WTC11 (cell line): ENCODE measurements at regions not wholly inside any gene's neighbourhood (a gene's known extent, or its start where the extent isn't known, plus 50 kb on each side); places are given as distances from the start of the nearest gene placed in this dataset.

Experiments used
- ATAC-seq: fragments of 200-7000 bp; cut with Tn5 transposase; 2 replicates; pipeline ENCODE4 v1.10.0; 2021; ENCODE audit warnings: mild to moderate bottlenecking, moderate library complexity
- CTCF ChIA-PET: fragments of 300-600 bp; sonication (Branson Sonifier 250); formaldehyde crosslinking; loops from one replicate; lab custom pipeline; 2021; ENCODE audit warnings: antibody characterized with exemption; lab: Charles Lee
- POLR2A ChIA-PET: fragments of 350-600 bp; sonication (Branson Sonifier 250); formaldehyde crosslinking; loops from one replicate; lab custom pipeline; 2021; ENCODE audit warnings: antibody characterized with exemption; lab: Charles Lee
- DNase-seq: peaks from one replicate; pipeline ENCODE4 v3.0.0; 2021; ENCODE audit warnings: low spot score
- H3K27ac Mint-ChIP-seq: 2 replicates; pipeline ENCODE4 v1.8.0; 2021; ENCODE audit warnings: mixed read lengths
- H3K27me3 Mint-ChIP-seq: 2 replicates; pipeline ENCODE4 v1.8.0; 2021; ENCODE audit warnings: low read depth, mild to moderate bottlenecking, moderate library complexity, mixed read lengths
- H3K36me3 Mint-ChIP-seq: 2 replicates; pipeline ENCODE4 v1.8.0; 2021; ENCODE audit warnings: mixed read lengths
- H3K4me1 Mint-ChIP-seq: 2 replicates; pipeline ENCODE4 v1.8.0; 2022; ENCODE audit warnings: mixed read lengths
- H3K4me3 Mint-ChIP-seq: 2 replicates; pipeline ENCODE4 v1.8.0; 2021; ENCODE audit warnings: mild to moderate bottlenecking, moderate library complexity, mixed read lengths
- H3K9me3 Mint-ChIP-seq: 2 replicates; pipeline ENCODE4 v1.8.0; 2021; ENCODE audit warnings: mixed read lengths
- CREB1 ChIP-seq: sonication (generic); formaldehyde crosslinking; IDR thresholded peaks from 2 replicates; pipeline ENCODE4 v1.8.0; 2023; ENCODE audit warnings: mild to moderate bottlenecking, missing genetic modification reagents
- E2F5 ChIP-seq: sonication (generic); formaldehyde crosslinking; IDR thresholded peaks from 2 replicates; pipeline ENCODE4 v1.8.1; 2022; ENCODE audit warnings: mild to moderate bottlenecking, moderate library complexity, missing genetic modification reagents
- IRF1 ChIP-seq: sonication (generic); formaldehyde crosslinking; IDR thresholded peaks from 2 replicates; pipeline ENCODE4 v1.8.0; 2023; ENCODE audit warnings: missing genetic modification reagents
- JUN ChIP-seq: sonication (generic); formaldehyde crosslinking; IDR thresholded peaks from 2 replicates; pipeline ENCODE4 v1.8.0; 2023; ENCODE audit warnings: mild to moderate bottlenecking, missing genetic modification reagents
- MLX ChIP-seq: sonication (generic); formaldehyde crosslinking; IDR thresholded peaks from 2 replicates; pipeline ENCODE4 v1.8.1; 2023; ENCODE audit warnings: mild to moderate bottlenecking, missing genetic modification reagents, moderate library complexity
- NFATC4 ChIP-seq: fragments of 250-450 bp; sonication (Bioruptor Pico); IDR thresholded peaks from 2 replicates; pipeline ENCODE4 v1.9.0; 2021; ENCODE audit warnings: mild to moderate bottlenecking
- NFYB ChIP-seq: sonication (generic); formaldehyde crosslinking; conservative IDR thresholded peaks from 2 replicates; pipeline ENCODE4 v1.8.0; 2022; ENCODE audit warnings: low read depth, missing genetic modification reagents
- RORB ChIP-seq: fragments of 250-450 bp; sonication (Bioruptor Pico); IDR thresholded peaks from 2 replicates; pipeline ENCODE4 v1.9.0; 2021; ENCODE audit warnings: mild to moderate bottlenecking
- TCF7 ChIP-seq: sonication (generic); formaldehyde crosslinking; IDR thresholded peaks from 2 replicates; pipeline ENCODE4 v1.8.0; 2022; ENCODE audit warnings: mild to moderate bottlenecking, low read depth, missing genetic modification reagents, moderate library complexity
- TP53 ChIP-seq: sonication (generic); formaldehyde crosslinking; IDR thresholded peaks from 2 replicates; pipeline ENCODE4 v1.8.1; 2023; ENCODE audit warnings: mild to moderate bottlenecking, missing genetic modification reagents
- ZNF232 ChIP-seq: sonication (generic); formaldehyde crosslinking; IDR thresholded peaks from 2 replicates; pipeline ENCODE4 v1.8.0; 2022; ENCODE audit warnings: mild to moderate bottlenecking, missing genetic modification reagents
- ZNF396 ChIP-seq: fragments of 250-450 bp; sonication (Bioruptor Pico); IDR thresholded peaks from 2 replicates; pipeline ENCODE4 v1.8.0; 2021; ENCODE audit warnings: mild to moderate bottlenecking, moderate library complexity, borderline replicate concordance
- ZNF423 ChIP-seq: fragments of 250-450 bp; sonication (Bioruptor Pico); IDR thresholded peaks from 2 replicates; pipeline ENCODE4 v2.1.2; 2022; ENCODE audit warnings: mild to moderate bottlenecking, moderate library complexity
- ZNF425 ChIP-seq: fragments of 250-450 bp; sonication (Bioruptor Pico); conservative IDR thresholded peaks from 2 replicates; pipeline ENCODE4 v1.9.0; 2021; ENCODE audit warnings: mild to moderate bottlenecking
- TF ChIP-seq, protein P1 (sequence below): sonication (generic); formaldehyde crosslinking; IDR thresholded peaks from 2 replicates; pipeline ENCODE4 v1.8.0; 2023; ENCODE audit warnings: missing genetic modification reagents, mild to moderate bottlenecking, borderline replicate concordance
- TF ChIP-seq, protein P2 (sequence below): fragments of 250-450 bp; sonication (Bioruptor Pico); IDR thresholded peaks from 2 replicates; pipeline ENCODE4 v1.9.0; 2021; ENCODE audit warnings: mild to moderate bottlenecking
- TF ChIP-seq, protein P3 (sequence below): fragments of 250-450 bp; sonication (Bioruptor Pico); IDR thresholded peaks from 2 replicates; pipeline ENCODE4 v1.8.0; 2021; ENCODE audit warnings: mild to moderate bottlenecking
- TF ChIP-seq, protein P4 (sequence below): fragments of 250-450 bp; sonication (Bioruptor Pico); IDR thresholded peaks from 2 replicates; pipeline ENCODE4 v2.1.2; 2022; ENCODE audit warnings: mild to moderate bottlenecking, moderate library complexity
- TF ChIP-seq, protein P5 (sequence below): sonication (generic); formaldehyde crosslinking; IDR thresholded peaks from 2 replicates; pipeline ENCODE4 v1.8.1; 2022; ENCODE audit warnings: low read depth, mild to moderate bottlenecking, moderate library complexity, missing genetic modification reagents, borderline replicate concordance

- TF ChIP-seq E2F5 (CRISPR knock-in tag), result no peak
Measured at GRCh38 chr16:55118701-55119260, 188.1 kb downstream of the IRX5 start (continued).

GRCh38 chr16:55120408-55120807, 189.7 kb downstream of the IRX5 start:
- CTCF ChIA-PET, result interaction anchor here (0.6 to 2.8 kb wide), 5 partner anchors 86 to 251 kb away, joined by 3 to 16 read pairs (median 3); no protein-coding TSS in a partner anchor
- Mint-ChIP-seq H3K27ac (no peak overlapping the region), H3K9me3 (no peaks in the 10 kb centered on the region)

More at GRCh38 chr16:55120408-55120807, 189.7 kb downstream of the IRX5 start:
- Mint-ChIP-seq H3K4me1 (no peaks in the 10 kb centered on the region), H3K36me3 (no peaks in the 10 kb centered on the region), H3K4me3 (no peak overlapping the region), H3K27me3 (no peaks in the 10 kb centered on the region)
- ATAC-seq, result peak; percentile 51
- TF ChIP-seq ZNF423 (CRISPR knock-in tag) (no peak), NFYB (CRISPR knock-in tag) (no peak), NFATC4 (CRISPR knock-in tag) (no peak), CREB1 (CRISPR knock-in tag) (no peak), TCF7 (CRISPR knock-in tag) (no peak), ZNF396 (CRISPR knock-in tag) (no peak), IRF1 (no peak), ZNF232 (no peak), RORB (CRISPR knock-in tag) (no peak), MLX (CRISPR knock-in tag) (no peak), ZNF425 (CRISPR knock-in tag) (no peak), TP53 (CRISPR knock-in tag) (no peak), JUN (CRISPR knock-in tag) (no peak)
- TF ChIP-seq, protein P1, sequence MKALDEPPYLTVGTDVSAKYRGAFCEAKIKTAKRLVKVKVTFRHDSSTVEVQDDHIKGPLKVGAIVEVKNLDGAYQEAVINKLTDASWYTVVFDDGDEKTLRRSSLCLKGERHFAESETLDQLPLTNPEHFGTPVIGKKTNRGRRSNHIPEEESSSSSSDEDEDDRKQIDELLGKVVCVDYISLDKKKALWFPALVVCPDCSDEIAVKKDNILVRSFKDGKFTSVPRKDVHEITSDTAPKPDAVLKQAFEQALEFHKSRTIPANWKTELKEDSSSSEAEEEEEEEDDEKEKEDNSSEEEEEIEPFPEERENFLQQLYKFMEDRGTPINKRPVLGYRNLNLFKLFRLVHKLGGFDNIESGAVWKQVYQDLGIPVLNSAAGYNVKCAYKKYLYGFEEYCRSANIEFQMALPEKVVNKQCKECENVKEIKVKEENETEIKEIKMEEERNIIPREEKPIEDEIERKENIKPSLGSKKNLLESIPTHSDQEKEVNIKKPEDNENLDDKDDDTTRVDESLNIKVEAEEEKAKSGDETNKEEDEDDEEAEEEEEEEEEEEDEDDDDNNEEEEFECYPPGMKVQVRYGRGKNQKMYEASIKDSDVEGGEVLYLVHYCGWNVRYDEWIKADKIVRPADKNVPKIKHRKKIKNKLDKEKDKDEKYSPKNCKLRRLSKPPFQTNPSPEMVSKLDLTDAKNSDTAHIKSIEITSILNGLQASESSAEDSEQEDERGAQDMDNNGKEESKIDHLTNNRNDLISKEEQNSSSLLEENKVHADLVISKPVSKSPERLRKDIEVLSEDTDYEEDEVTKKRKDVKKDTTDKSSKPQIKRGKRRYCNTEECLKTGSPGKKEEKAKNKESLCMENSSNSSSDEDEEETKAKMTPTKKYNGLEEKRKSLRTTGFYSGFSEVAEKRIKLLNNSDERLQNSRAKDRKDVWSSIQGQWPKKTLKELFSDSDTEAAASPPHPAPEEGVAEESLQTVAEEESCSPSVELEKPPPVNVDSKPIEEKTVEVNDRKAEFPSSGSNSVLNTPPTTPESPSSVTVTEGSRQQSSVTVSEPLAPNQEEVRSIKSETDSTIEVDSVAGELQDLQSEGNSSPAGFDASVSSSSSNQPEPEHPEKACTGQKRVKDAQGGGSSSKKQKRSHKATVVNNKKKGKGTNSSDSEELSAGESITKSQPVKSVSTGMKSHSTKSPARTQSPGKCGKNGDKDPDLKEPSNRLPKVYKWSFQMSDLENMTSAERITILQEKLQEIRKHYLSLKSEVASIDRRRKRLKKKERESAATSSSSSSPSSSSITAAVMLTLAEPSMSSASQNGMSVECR (CRISPR knock-in tag), result no peak
- TF ChIP-seq, protein P2, sequence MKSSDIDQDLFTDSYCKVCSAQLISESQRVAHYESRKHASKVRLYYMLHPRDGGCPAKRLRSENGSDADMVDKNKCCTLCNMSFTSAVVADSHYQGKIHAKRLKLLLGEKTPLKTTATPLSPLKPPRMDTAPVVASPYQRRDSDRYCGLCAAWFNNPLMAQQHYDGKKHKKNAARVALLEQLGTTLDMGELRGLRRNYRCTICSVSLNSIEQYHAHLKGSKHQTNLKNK (CRISPR knock-in tag), result no peak
- TF ChIP-seq, protein P3, sequence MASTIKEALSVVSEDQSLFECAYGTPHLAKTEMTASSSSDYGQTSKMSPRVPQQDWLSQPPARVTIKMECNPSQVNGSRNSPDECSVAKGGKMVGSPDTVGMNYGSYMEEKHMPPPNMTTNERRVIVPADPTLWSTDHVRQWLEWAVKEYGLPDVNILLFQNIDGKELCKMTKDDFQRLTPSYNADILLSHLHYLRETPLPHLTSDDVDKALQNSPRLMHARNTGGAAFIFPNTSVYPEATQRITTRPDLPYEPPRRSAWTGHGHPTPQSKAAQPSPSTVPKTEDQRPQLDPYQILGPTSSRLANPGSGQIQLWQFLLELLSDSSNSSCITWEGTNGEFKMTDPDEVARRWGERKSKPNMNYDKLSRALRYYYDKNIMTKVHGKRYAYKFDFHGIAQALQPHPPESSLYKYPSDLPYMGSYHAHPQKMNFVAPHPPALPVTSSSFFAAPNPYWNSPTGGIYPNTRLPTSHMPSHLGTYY, result no peak
- TF ChIP-seq, protein P4, sequence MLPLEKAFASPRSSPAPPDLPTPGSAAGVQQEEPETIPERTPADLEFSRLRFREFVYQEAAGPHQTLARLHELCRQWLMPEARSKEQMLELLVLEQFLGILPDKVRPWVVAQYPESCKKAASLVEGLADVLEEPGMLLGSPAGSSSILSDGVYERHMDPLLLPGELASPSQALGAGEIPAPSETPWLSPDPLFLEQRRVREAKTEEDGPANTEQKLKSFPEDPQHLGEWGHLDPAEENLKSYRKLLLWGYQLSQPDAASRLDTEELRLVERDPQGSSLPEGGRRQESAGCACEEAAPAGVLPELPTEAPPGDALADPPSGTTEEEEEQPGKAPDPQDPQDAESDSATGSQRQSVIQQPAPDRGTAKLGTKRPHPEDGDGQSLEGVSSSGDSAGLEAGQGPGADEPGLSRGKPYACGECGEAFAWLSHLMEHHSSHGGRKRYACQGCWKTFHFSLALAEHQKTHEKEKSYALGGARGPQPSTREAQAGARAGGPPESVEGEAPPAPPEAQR (CRISPR knock-in tag), result no peak
- TF ChIP-seq, protein P5, sequence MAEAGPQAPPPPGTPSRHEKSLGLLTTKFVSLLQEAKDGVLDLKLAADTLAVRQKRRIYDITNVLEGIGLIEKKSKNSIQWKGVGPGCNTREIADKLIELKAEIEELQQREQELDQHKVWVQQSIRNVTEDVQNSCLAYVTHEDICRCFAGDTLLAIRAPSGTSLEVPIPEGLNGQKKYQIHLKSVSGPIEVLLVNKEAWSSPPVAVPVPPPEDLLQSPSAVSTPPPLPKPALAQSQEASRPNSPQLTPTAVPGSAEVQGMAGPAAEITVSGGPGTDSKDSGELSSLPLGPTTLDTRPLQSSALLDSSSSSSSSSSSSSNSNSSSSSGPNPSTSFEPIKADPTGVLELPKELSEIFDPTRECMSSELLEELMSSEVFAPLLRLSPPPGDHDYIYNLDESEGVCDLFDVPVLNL (CRISPR knock-in tag), result no peak
- peak; percentile 16 for DNase-seq
- POLR2A ChIA-PET, result no interaction called here
